GM19023 (cell line): ENCODE measurements at regions not wholly inside any gene's neighbourhood (a gene's known extent, or its start where the extent isn't known, plus 50 kb on each side); places are given as distances from the start of the nearest gene placed in this dataset.
"Not testable (repeated sequence)": the region's sequence is repeated elsewhere in the genome, so short reads cannot be mapped to it uniquely, and the experiment has no call there.

ENCODE experiments used
- ATAC-seq: cut with Tn5 transposase; IDR thresholded peaks from one replicate; pipeline ENCODE4 v1.9.1; 2021; ENCODE audit warnings: mild to moderate bottlenecking, moderate library complexity; ENCODE audit not compliant: unreplicated experiment

GRCh38 chr16:75919664-75920063 lies 193.4 kb upstream of the CPHXL start:
- ATAC-seq = no peak

- ATAC-seq = no peak
These were observed 195.0 kb upstream of the CPHXL start for GRCh38 chr16:75921281-75921680.

- no peak for ATAC-seq
These were observed 196.0 kb upstream of the CPHXL start for GRCh38 chr16:75922250-75922649.

GRCh38 chr16:75924397-75924796 lies 198.1 kb upstream of the CPHXL start:
- ATAC-seq = no peak

GRCh38 chr16:75927810-75928209 lies 201.5 kb upstream of the CPHXL start:
- ATAC-seq = no peak

- no peak for ATAC-seq
These were observed 202.0 kb upstream of the CPHXL start for GRCh38 chr16:75928295-75928694.

- no peak for ATAC-seq
These were observed 202.8 kb upstream of the CPHXL start for GRCh38 chr16:75929046-75929445.

GRCh38 chr16:75931043-75931442 lies 204.8 kb upstream of the CPHXL start:
- no peak for ATAC-seq

- ATAC-seq = no peak
These were observed 205.7 kb upstream of the CPHXL start for GRCh38 chr16:75931970-75932369.

- no peak for ATAC-seq
These were observed 212.5 kb upstream of the CPHXL start for GRCh38 chr16:75938818-75939217.

GRCh38 chr16:75942351-75942750 lies 216.1 kb upstream of the CPHXL start:
- ATAC-seq = no peak

- ATAC-seq = no peak
These were observed 216.6 kb upstream of the CPHXL start for GRCh38 chr16:75942936-75943335.

- no peak for ATAC-seq
These were observed 217.6 kb upstream of the CPHXL start for GRCh38 chr16:75943705-75944514.

GRCh38 chr16:75945916-75946457 lies 219.7 kb upstream of the CPHXL start:
- ATAC-seq = no peak

- no peak for ATAC-seq
These were observed 221.4 kb upstream of the CPHXL start for GRCh38 chr16:75947626-75948239.

GRCh38 chr16:75948441-75948840 lies 222.2 kb upstream of the CPHXL start:
- no peak for ATAC-seq

- ATAC-seq = no peak
These were observed 222.6 kb upstream of the CPHXL start for GRCh38 chr16:75948886-75949285.

- ATAC-seq = no peak
These were observed 225.8 kb upstream of the CPHXL start for GRCh38 chr16:75952124-75952523.

- no peak for ATAC-seq
These were observed 231.6 kb upstream of the CPHXL start for GRCh38 chr16:75957870-75958269.

GRCh38 chr16:75965504-75966374 lies 239.4 kb upstream of the CPHXL start:
- ATAC-seq = no peak

GRCh38 chr16:75969120-75969519 lies 242.8 kb upstream of the CPHXL start:
- ATAC-seq = not testable (repeated sequence)
